ENCODE measurements at regions not wholly inside any gene's neighbourhood (a gene's known extent, or its start where the extent isn't known, plus 50 kb on each side); places are given as distances from the start of the nearest gene placed in this dataset.

DNA sequence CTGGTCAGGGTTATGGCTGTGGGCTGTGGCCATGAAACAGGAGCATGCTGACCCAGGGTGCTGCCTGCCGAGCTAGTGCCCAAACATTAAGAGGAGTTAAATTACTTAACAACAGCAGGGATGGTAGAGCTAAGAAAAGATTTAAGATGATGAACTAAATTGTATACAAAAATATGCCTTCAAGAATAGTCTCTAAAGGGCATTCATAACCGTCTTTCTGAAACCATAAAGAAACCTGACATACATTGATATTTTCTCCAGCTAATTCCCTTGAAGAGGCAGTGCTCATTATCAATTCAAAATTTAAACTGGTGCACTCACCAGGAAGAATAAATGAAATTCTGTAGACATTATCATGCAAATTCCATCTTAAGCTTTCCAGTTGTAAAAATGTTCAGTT lies 265.8 kb upstream of the TAC1 start:
- no peak for TF ChIP-seq GATA1 (IDR thresholded peaks at IDR 0.05; ENCODE audit: low read depth, low read length)
- TF ChIP-seq POLR2A (IDR thresholded peaks at IDR 0.05; ENCODE audit: low read length), result no peak
- DNase-seq, result no peak

DNA sequence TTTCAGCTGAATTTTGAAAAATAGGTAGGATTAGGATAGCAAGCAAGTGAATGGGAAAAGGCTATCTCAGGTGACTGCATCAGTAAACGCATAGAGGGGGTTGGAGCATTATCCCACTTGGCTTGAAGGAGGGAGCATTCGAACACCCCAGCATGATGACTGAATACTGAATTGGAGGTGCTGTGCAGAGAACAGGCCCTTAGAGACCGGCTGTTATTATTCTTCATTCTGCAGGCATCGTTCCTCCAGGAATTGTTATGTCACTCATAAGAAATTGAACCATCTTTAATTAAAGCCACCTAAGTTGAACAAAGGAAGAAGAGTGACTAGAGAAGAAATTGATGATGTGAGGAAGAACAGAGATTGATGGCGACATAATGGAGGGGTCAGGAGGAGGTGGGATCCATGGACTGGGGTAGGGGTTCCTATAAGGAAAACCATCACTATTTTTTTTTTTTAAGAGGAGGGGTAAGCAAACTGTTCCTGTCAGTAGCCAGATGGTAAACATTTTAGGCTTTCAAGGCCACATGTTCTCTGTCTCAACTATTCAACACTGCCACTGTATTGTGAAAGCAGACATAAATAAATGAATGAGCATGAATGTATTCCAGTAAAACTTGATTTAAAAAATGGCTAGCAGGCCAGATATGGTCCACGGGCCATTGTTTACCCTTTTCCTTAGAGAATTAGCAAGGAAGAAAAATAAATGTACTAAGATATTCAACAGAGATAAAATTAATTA lies 264.7 kb upstream of the TAC1 start:
- DNase-seq, result no peak
- no peak for TF ChIP-seq POLR2A (IDR thresholded peaks at IDR 0.05; ENCODE audit: low read length)
- no peak for TF ChIP-seq GATA1 (IDR thresholded peaks at IDR 0.05; ENCODE audit: low read depth, low read length)

DNA sequence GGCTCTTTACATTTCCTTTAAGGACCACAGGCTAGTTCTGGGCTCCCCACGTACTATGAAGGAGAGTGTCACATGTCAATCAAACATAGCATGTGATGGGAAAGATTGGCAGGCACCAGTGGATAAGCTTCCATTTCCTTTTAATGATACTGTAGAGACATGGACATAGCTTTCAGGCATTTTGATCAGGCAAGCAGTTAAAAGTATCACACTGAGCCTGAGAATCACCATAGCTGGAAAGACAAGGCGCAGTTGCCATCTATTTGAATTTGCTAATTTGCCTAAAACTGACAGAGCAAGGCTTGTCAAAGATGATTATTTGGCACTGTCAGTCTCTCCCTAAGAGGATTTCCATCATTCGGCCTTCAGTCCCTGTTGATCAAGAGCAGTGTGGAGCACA lies 263.4 kb upstream of the TAC1 start:
- TF ChIP-seq GATA1 (IDR thresholded peaks at IDR 0.05; ENCODE audit: low read depth, low read length) (no peak), POLR2A (IDR thresholded peaks at IDR 0.05; ENCODE audit: low read length) (no peak)
- no peak for DNase-seq

DNA sequence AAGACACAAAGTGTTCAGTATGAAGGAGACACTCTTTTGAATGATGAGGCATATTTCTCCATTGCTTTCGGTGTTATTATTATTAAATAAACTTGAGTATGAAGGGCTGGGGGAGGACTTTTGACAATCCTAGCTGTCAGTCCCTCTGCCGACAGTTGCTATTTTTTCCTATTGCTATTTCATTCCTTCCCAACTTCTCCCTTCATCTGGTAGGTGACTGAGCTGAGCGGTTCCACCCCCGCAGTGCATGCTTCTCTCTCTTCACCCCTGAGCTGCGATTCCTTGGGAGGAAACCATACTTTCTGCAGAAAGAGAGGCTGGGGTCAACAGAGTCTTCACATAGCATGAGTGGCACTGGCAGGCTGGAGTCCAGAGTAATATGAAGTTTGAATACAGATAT lies 261.2 kb upstream of the TAC1 start:
- TF ChIP-seq POLR2A (IDR thresholded peaks at IDR 0.05; ENCODE audit: low read length) (no peak), GATA1 (IDR thresholded peaks at IDR 0.05; ENCODE audit: low read depth, low read length) (no peak)
- no peak for DNase-seq

DNA sequence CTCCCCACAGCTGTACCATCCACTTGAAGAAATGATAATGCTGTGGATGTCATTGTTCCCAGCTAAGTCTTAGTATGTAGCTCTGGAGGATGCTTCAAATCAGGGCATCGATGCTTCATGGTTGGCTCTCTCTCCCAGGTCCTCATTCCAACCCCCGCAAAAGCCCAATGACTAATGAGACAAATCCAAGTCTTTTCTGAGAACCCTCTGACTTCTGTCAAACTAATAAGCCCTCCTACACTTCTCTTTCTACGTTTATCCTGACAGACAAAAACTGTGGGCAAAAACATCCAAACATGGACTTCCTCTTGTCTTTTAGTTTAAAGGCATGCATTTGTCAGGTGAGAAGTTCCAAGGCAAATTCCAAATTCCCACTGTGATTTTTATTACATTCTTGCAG lies 260.4 kb upstream of the TAC1 start:
- TF ChIP-seq GATA1 (IDR thresholded peaks at IDR 0.05; ENCODE audit: low read depth, low read length) (no peak), POLR2A (IDR thresholded peaks at IDR 0.05; ENCODE audit: low read length) (no peak)
- no peak for DNase-seq

DNA sequence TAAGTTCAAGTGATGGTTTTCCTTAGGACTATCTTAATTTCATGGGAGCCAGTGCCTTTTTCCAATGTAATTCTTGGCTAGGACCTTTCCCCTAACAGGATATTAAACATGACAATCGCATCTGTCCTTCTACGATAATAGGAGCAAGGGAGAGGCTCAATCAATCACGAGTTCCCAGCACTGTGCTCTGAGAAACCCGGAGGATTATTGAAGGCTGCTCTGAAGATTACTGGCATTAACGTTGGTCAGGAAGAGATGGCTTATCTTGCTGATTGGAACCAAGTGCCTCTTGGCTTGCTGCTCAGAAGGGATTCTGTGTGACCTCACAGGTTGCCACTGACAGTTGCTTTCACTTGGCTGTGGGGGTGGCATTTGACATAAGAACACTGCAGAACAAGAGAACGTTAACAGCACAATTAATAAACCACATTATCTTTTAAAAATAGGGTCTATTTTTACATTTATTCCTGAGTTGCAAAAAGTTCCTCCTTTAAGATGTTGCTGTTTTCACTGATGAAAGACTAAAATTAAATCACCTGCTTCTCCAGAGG lies 252.1 kb upstream of the TAC1 start:
- no peak for DNase-seq
- TF ChIP-seq POLR2A (IDR thresholded peaks at IDR 0.05; ENCODE audit: low read length), result no peak
- TF ChIP-seq GATA1 (IDR thresholded peaks at IDR 0.05; ENCODE audit: low read depth, low read length), result no peak

DNA sequence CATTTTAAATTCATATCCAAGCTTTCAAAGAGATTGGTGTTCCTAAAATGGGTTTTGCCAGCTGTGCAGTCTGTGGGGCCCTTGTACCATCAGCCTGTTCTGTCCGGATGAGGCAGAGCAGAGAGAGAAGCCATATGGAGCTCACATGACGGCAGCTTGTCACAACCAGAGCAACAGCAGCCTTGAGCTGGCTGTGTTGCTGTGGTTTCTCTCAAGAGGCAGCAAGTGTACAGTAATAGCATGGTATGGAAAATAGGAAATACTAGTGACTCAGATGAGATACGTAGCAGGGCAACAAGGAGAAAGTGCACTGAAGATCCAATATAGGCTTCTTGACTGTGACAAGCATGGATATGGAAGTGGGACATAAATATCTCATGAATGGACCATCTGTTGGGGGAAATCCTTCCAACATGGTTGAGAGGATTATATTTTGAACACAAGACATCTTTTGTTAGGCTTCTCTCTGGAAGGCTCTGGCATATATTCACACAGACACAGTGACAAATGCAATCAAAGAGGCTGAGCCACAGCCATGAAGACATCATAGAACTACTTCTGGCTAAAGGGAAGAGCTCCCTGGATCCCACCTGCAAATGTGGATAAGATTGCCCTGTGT lies 251.0 kb upstream of the TAC1 start:
- no peak for TF ChIP-seq GATA1 (IDR thresholded peaks at IDR 0.05; ENCODE audit: low read depth, low read length)
- no peak for TF ChIP-seq POLR2A (IDR thresholded peaks at IDR 0.05; ENCODE audit: low read length)
- no peak for DNase-seq

DNA sequence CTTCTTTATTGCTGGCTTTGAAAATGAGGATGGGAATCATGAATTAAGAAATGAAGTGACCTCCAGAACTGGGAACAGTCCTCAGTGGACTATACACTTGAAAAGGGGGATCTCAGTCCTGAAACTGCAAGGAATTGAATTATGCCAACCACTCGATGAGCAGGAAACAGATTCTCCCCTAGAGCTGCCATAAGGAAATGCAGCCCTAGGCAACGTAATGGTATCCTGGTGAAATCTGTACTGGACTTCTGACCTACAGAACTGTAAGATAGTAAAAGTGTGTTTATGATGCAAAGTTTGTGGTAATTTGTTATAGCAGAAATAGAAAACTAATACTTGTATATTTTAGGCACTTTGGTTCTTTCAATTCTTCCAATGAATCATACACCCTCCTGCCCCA lies 236.4 kb upstream of the TAC1 start:
- no peak for DNase-seq
- no peak for TF ChIP-seq GATA1 (IDR thresholded peaks at IDR 0.05; ENCODE audit: low read depth, low read length)

DNA sequence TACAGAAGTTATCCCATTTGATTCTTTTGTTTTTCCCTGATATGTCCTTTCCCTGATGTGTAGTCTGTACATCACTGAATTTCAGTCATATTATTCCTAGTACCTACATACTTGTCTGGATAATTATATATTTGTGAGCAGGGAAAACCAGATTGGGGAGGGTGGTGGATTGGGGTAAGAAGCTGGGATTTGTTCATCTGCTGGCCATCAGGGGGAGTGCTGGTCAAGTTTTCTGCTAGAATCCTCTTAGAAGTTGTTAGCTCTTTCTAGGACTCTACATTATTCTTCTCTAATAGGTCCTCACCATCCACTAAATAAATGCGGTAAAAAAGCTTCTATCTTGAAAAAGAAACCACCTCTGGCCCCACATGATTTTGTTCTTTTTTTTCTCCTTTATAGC lies 232.7 kb upstream of the TAC1 start:
- TF ChIP-seq POLR2A (IDR thresholded peaks at IDR 0.05; ENCODE audit: low read length) (no peak), GATA1 (IDR thresholded peaks at IDR 0.05; ENCODE audit: low read depth, low read length) (no peak)
- DNase-seq, result peak; percentile 16 to 55

DNA sequence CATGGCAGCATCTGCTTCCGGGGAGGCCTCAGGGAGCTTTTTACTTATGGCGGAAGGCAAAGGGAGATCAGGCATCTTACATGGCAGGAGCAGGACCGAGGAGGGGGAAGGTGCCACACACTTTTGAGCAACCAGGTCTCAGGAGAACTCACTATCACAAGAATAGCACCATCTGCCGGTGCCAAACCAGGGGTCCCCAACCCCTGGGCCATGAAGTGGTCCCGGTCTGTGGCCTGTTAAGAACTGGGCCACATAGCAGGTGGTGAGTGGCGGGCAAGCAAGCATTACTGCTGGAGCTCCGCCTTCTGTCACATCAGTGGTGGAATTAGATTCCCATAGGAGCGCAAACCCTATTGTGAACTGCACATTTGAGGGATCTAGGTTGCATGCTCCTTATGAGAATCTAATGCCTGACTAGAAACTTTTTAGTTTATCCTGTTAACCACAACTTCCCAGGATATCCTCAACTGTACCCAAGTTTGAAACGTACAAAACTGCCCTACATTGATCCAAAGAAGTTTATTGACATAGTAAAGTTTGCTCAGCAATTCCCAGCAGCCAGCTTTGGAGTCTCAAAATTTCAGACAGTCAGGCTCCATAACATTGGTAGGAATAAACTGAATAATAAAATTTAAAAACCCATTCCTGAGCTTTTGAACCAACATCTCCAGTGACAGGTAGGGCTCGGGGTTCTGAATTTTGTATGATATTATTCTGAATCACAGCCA lies 228.4 kb upstream of the TAC1 start:
- no peak for DNase-seq

DNA sequence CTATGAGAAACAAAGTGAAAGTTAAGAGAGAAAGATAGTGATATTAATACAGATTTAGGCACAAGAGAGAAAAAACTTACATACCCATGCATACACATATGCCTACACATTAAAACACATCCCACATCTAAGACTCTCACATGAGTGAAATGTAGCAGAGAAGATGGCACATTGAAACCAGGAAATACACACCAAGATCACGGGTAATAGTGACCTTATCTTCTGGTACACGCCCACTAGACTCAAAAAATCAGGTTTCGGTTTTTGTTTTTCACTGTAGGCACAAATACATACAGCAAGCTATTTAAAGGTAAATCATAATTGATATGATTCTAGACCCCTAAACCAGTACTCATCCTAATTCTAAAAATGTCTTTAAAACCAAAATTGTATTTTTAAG lies 225.2 kb upstream of the TAC1 start:
- TF ChIP-seq POLR2A (IDR thresholded peaks at IDR 0.05; ENCODE audit: low read length), result no peak
- TF ChIP-seq GATA1 (IDR thresholded peaks at IDR 0.05; ENCODE audit: low read depth, low read length), result no peak
- no peak for DNase-seq

More for the DNA sequence above, 228.4 kb upstream of the TAC1 start:
- TF ChIP-seq POLR2A (IDR thresholded peaks at IDR 0.05; ENCODE audit: low read length), result no peak
- no peak for TF ChIP-seq GATA1 (IDR thresholded peaks at IDR 0.05; ENCODE audit: low read depth, low read length)

DNA sequence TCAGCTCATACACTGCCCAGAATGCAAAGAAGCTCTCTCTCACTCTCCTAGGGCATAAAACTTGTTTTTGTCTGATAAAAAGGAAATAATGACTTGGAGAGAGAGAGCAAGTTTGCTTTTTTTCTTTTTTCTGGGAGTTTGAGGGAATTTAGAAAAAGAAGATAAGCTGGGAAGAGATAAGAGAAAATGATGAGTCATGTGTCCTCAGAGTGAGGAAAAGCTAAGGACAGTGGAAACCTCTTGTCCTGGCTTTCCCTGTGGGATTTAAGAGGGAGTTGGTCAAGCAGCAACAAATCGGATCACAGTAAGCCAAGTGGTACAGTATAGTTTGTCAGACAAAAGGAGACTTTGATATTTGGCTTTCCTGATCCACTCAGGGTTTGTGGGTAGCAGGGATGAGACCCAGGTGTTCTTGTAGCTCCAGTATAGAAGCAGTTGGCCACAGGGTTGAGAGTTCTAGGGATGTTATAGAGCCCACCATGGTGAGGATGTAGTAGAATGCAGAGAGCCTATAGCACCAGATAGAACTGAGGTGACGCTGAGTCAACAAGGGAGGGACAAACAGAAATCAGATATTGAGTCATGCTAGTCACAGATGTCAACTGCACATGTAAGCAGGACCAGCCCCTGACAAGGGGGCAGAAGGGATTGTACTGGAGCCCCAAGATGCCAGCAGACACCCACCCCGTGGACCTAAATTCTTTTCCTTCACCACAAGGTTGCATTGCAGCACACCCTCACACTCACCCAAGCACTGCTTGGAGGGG lies 219.3 kb upstream of the TAC1 start:
- peak in 1 of 2 experiments; percentile 5 for DNase-seq
- TF ChIP-seq GATA1 (IDR thresholded peaks at IDR 0.05; ENCODE audit: low read depth, low read length) (no peak), POLR2A (IDR thresholded peaks at IDR 0.05; ENCODE audit: low read length) (no peak)

DNA sequence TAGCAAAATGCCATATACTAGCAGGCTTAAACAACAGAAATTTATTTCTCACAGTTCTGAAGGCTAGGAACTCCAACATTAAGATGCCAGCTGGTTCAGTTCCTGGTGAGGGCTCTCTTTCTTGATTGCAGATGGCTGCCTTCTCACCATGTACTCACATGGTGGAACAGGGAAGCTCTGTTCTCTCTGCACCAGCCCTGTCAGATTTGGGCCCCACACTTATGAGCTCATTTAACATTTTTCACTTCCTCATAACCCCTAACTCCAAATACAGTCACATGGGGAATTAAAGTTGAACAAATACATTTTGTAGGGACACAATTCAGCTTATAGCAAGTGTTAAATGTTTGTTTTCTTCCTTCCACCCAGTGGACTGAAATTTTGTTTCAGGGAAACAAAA lies 218.6 kb upstream of the TAC1 start:
- TF ChIP-seq GATA1 (IDR thresholded peaks at IDR 0.05; ENCODE audit: low read depth, low read length) (no peak), POLR2A (IDR thresholded peaks at IDR 0.05; ENCODE audit: low read length) (no peak)
- DNase-seq, result no peak

DNA sequence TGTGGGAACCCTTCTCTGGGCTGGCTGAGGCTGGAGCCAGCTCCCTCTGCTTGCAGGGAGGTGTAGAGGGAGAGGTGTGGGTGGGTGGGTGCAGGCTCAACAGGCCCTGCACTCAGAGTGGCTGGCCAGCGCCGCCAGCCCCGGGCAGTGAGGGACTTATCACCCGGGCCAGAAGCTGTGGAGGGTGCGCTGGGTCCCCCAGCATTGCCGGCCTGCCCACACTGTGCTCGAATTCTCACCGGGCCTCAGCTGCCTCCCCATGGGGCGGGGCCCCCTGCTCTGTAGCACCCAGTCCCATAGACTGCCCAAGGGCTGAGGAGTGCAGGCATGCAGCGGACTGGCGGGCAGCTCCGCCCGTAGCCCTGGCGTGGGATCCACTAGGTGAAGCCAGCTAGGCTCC lies 190.7 kb upstream of the TAC1 start:
- TF ChIP-seq POLR2A (IDR thresholded peaks at IDR 0.05; ENCODE audit: low read length), result no peak
- no peak for TF ChIP-seq GATA1 (IDR thresholded peaks at IDR 0.05; ENCODE audit: low read depth, low read length)
- no peak for DNase-seq
